Medulla oblongata (tissue), 1 donor: ENCODE measurements at regions not wholly inside any gene's neighbourhood (a gene's known extent, or its start where the extent isn't known, plus 50 kb on each side); places are given as distances from the start of the nearest gene placed in this dataset.
"Not testable (repeated sequence)": the region's sequence is repeated elsewhere in the genome, so short reads cannot be mapped to it uniquely, and the experiment has no call there.

Source experiments
- DNase-seq: peaks from one replicate; pipeline ENCODE4 v3.0.0-alpha.2; 2015; ENCODE audit errors: extremely low spot score

GRCh38 chr1:30569384-30569783 lies 154.0 kb downstream of the MATN1 start:
- DNase-seq = no peak

- DNase-seq = no peak
These were observed 160.8 kb downstream of the MATN1 start for GRCh38 chr1:30562559-30562958.

GRCh38 chr1:30551603-30552002 lies 171.8 kb downstream of the MATN1 start:
- DNase-seq = no peak

GRCh38 chr1:30550365-30551220 lies 172.8 kb downstream of the MATN1 start:
- no peak for DNase-seq

- not testable (repeated sequence) for DNase-seq
These were observed 173.5 kb downstream of the MATN1 start for GRCh38 chr1:30549872-30550271.

GRCh38 chr1:30548294-30548693 lies 175.1 kb downstream of the MATN1 start:
- DNase-seq = no peak

GRCh38 chr1:30547326-30547725 lies 176.1 kb downstream of the MATN1 start:
- not testable (repeated sequence) for DNase-seq

- DNase-seq = no peak
These were observed 178.0 kb downstream of the MATN1 start for GRCh38 chr1:30545365-30545764.

GRCh38 chr1:30541721-30542485 lies 181.5 kb downstream of the MATN1 start:
- no peak for DNase-seq

GRCh38 chr1:30540611-30541192 lies 182.7 kb downstream of the MATN1 start:
- no peak for DNase-seq

- no peak for DNase-seq
These were observed 183.5 kb downstream of the MATN1 start for GRCh38 chr1:30539884-30540283.

GRCh38 chr1:30538993-30539867 lies 184.2 kb downstream of the MATN1 start:
- no peak for DNase-seq

GRCh38 chr1:30538226-30538992 lies 185.0 kb downstream of the MATN1 start:
- DNase-seq = no peak

GRCh38 chr1:30537279-30537678 lies 186.1 kb downstream of the MATN1 start:
- DNase-seq = no peak

- DNase-seq = no peak
These were observed 186.9 kb downstream of the MATN1 start for GRCh38 chr1:30536530-30536929.

- no peak for DNase-seq
These were observed 187.6 kb downstream of the MATN1 start for GRCh38 chr1:30535595-30536325.

GRCh38 chr1:30534551-30534940 lies 188.8 kb downstream of the MATN1 start:
- DNase-seq = no peak

- no peak for DNase-seq
These were observed 189.4 kb downstream of the MATN1 start for GRCh38 chr1:30533796-30534550.

- DNase-seq = no peak
These were observed 190.2 kb downstream of the MATN1 start for GRCh38 chr1:30533141-30533540.
